H1 (cell line): ENCODE measurements at regions not wholly inside any gene's neighbourhood (a gene's known extent, or its start where the extent isn't known, plus 50 kb on each side); places are given as distances from the start of the nearest gene placed in this dataset.

Experiments
- CEBPB ChIP-seq: IDR thresholded peaks from 2 replicates; pipeline ENCODE4 v1.6.1; 2012; ENCODE audit warnings: low read depth, low read length
- CTCF ChIP-seq, 3 experiments: IDR thresholded peaks; 1 replicate in 2 of 3; 2 replicates in 1 of 3; pipeline versions ENCODE4 v1.5.1 to v1.6.1; 2011; ENCODE audit warnings: low read length in 3 of 3, mild to moderate bottlenecking in 3 of 3, inconsistent platforms in 2 of 3, low read depth in 1 of 3, moderate library complexity in 1 of 3; ENCODE audit not compliant: insufficient read depth in 1 of 3; ENCODE audit errors: control extremely low read depth in 1 of 3
- EZH2 ChIP-seq: fragments of 200-600 bp; sonication (generic); IDR thresholded peaks from 2 replicates; pipeline ENCODE4 v1.7.1; 2012; ENCODE audit warnings: low read depth, mild to moderate bottlenecking, moderate library complexity, low read length, inconsistent platforms; ENCODE audit not compliant: severe bottlenecking
- POLR2A ChIP-seq, 2 experiments: IDR thresholded peaks; 1 replicate in 1 of 2; 2 replicates in 1 of 2; pipeline ENCODE4 v1.6.1; 2011; ENCODE audit warnings: low read depth in 2 of 2, low read length in 2 of 2, mild to moderate bottlenecking in 2 of 2; ENCODE audit errors: control extremely low read depth in 1 of 2
- POLR2AphosphoS5 ChIP-seq: IDR thresholded peaks from 2 replicates; pipeline ENCODE4 v1.6.1; 2011; ENCODE audit warnings: low read depth, low read length
- TAF7 ChIP-seq: optimal IDR thresholded peaks from 2 replicates; pipeline ENCODE3; 2011; ENCODE audit warnings: low read depth, mild to moderate bottlenecking, inconsistent platforms, low read length, moderate library complexity, borderline replicate concordance

GRCh38 chr6:14450578-14450977, 333.0 kb downstream of the CD83 start:
- TF ChIP-seq EZH2, result no peak
- no peak for TF ChIP-seq POLR2A (IDR thresholded peaks at IDR 0.05; ENCODE audit: control extremely low read depth in 1 of 2, low read depth in 2 of 2, low read length in 2 of 2)
- no peak for TF ChIP-seq CEBPB
- TF ChIP-seq POLR2AphosphoS5, result no peak
- no peak for TF ChIP-seq CTCF (IDR thresholded peaks at IDR 0.05; ENCODE audit: control extremely low read depth in 1 of 3, insufficient read depth in 1 of 3, low read depth in 1 of 3, low read length in 3 of 3)
- no peak for TF ChIP-seq TAF7
